ENCODE measurements at regions not wholly inside any gene's neighbourhood (a gene's known extent, or its start where the extent isn't known, plus 50 kb on each side); places are given as distances from the start of the nearest gene placed in this dataset.
"Not testable (repeated sequence)": the region's sequence is repeated elsewhere in the genome, so short reads cannot be mapped to it uniquely, and the experiment has no call there.

GRCh38 chr11:116033931-116034553 lies 529.8 kb upstream of the CADM1 start:
- H3K36me3 ChIP-seq (ENCODE audit: insufficient read depth, low read length) = no peaks in the 10 kb centered on the region
- H3K79me2 ChIP-seq (replicated peaks; ENCODE audit: insufficient read depth, low read length) = no peaks in the 10 kb centered on the region
- H3K27me3 ChIP-seq (ENCODE audit: insufficient read depth, low read depth, low read length) = no peaks in the 10 kb centered on the region
- H3K4me2 ChIP-seq (ENCODE audit: low read length) = no peak overlapping the region
- H3K9me2 ChIP-seq (ENCODE audit: insufficient read depth, low read length) = no peaks in the 10 kb centered on the region
- TF ChIP-seq, protein P1, sequence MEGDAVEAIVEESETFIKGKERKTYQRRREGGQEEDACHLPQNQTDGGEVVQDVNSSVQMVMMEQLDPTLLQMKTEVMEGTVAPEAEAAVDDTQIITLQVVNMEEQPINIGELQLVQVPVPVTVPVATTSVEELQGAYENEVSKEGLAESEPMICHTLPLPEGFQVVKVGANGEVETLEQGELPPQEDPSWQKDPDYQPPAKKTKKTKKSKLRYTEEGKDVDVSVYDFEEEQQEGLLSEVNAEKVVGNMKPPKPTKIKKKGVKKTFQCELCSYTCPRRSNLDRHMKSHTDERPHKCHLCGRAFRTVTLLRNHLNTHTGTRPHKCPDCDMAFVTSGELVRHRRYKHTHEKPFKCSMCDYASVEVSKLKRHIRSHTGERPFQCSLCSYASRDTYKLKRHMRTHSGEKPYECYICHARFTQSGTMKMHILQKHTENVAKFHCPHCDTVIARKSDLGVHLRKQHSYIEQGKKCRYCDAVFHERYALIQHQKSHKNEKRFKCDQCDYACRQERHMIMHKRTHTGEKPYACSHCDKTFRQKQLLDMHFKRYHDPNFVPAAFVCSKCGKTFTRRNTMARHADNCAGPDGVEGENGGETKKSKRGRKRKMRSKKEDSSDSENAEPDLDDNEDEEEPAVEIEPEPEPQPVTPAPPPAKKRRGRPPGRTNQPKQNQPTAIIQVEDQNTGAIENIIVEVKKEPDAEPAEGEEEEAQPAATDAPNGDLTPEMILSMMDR (IDR thresholded peaks at IDR 0.05; ENCODE audit: poor library complexity, severe bottlenecking) = no peak
- TF ChIP-seq, protein P2, sequence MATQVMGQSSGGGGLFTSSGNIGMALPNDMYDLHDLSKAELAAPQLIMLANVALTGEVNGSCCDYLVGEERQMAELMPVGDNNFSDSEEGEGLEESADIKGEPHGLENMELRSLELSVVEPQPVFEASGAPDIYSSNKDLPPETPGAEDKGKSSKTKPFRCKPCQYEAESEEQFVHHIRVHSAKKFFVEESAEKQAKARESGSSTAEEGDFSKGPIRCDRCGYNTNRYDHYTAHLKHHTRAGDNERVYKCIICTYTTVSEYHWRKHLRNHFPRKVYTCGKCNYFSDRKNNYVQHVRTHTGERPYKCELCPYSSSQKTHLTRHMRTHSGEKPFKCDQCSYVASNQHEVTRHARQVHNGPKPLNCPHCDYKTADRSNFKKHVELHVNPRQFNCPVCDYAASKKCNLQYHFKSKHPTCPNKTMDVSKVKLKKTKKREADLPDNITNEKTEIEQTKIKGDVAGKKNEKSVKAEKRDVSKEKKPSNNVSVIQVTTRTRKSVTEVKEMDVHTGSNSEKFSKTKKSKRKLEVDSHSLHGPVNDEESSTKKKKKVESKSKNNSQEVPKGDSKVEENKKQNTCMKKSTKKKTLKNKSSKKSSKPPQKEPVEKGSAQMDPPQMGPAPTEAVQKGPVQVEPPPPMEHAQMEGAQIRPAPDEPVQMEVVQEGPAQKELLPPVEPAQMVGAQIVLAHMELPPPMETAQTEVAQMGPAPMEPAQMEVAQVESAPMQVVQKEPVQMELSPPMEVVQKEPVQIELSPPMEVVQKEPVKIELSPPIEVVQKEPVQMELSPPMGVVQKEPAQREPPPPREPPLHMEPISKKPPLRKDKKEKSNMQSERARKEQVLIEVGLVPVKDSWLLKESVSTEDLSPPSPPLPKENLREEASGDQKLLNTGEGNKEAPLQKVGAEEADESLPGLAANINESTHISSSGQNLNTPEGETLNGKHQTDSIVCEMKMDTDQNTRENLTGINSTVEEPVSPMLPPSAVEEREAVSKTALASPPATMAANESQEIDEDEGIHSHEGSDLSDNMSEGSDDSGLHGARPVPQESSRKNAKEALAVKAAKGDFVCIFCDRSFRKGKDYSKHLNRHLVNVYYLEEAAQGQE (IDR thresholded peaks at IDR 0.05; ENCODE audit: borderline replicate concordance) = no peak
- TF ChIP-seq POLR2AphosphoS5 (IDR thresholded peaks at IDR 0.05) (no peak), MXI1 (conservative IDR thresholded peaks at IDR 0.05; ENCODE audit: poor library complexity, severe bottlenecking) (no peak), SMC3 (conservative IDR thresholded peaks at IDR 0.05; ENCODE audit: poor library complexity) (no peak), EP300 (conservative IDR thresholded peaks at IDR 0.05; ENCODE audit: poor library complexity, severe bottlenecking) (no peak), EZH2 (IDR thresholded peaks at IDR 0.05; ENCODE audit: borderline replicate concordance, insufficient read depth, low read length, poor library complexity, severe bottlenecking) (no peak), TAF1 (IDR thresholded peaks at IDR 0.05; ENCODE audit: low read depth) (no peak), RAD21 (conservative IDR thresholded peaks at IDR 0.05) (no peak)
- H3K9ac ChIP-seq (ENCODE audit: low read length) = no peak overlapping the region
- H2AFZ ChIP-seq (ENCODE audit: low read depth, low read length) = no peak overlapping the region
- no peak overlapping the region for H3K4me3 ChIP-seq (ENCODE audit: low read length)
- peak overlapping the region; percentile 23 for H3K27ac ChIP-seq (ENCODE audit: low read length)
- no peaks in the 10 kb centered on the region for H4K20me1 ChIP-seq (ENCODE audit: insufficient read depth)
- H3K9me3 ChIP-seq (ENCODE audit: low read length) = no peaks in the 10 kb centered on the region
- H3F3A ChIP-seq (ENCODE audit: insufficient read depth, low read length, poor library complexity, severe bottlenecking) = no peaks in the 10 kb centered on the region

DNA sequence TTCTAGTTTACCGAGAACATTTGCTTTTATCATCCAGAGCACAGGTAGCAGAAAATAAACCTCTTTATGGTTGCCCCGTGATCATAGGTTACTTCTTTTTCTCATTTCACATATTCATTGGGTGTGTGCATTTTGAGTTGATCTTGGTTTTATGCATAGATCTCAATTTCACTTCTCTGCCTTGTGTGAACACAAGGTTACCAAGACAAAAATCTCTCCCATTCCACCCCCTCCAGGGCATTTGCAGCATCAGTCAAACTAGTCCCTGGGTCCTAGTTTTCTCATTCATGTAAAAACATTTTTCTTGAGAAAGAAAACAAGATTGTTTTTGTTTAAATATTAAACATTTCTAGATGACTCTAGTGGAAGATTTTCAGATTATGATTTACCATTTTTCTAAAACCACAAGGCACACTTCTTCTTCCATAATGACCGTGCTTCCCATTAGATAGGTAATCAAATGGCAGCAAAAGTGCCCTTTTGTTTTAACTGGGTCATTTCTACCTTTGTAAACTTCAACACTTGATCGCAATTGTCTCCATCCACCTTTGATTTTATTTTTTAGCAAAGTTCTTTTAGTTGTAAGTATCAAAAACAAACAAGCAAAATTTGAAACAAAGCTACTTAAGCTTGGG lies 526.6 kb upstream of the CADM1 start:
- Histone ChIP-seq H3K27ac (ENCODE audit: low read length) (no peak overlapping the region), H3K9ac (ENCODE audit: low read length) (no peak overlapping the region), H3K4me3 (ENCODE audit: low read length) (no peak overlapping the region), H3K79me2 (replicated peaks; ENCODE audit: insufficient read depth, low read length) (no peaks in the 10 kb centered on the region), H3K36me3 (ENCODE audit: insufficient read depth, low read length) (no peaks in the 10 kb centered on the region), H3K4me2 (ENCODE audit: low read length) (no peak overlapping the region), H3F3A (ENCODE audit: insufficient read depth, low read length, poor library complexity, severe bottlenecking) (no peaks in the 10 kb centered on the region), H2AFZ (ENCODE audit: low read depth, low read length) (no peak overlapping the region), H4K20me1 (ENCODE audit: insufficient read depth) (no peaks in the 10 kb centered on the region), H3K27me3 (ENCODE audit: insufficient read depth, low read depth, low read length) (no peaks in the 10 kb centered on the region), H3K9me2 (ENCODE audit: insufficient read depth, low read length) (no peaks in the 10 kb centered on the region), H3K9me3 (ENCODE audit: low read length) (no peaks in the 10 kb centered on the region)
- TF ChIP-seq TAF1 (IDR thresholded peaks at IDR 0.05; ENCODE audit: low read depth) (no peak), MXI1 (conservative IDR thresholded peaks at IDR 0.05; ENCODE audit: poor library complexity, severe bottlenecking) (no peak), RAD21 (conservative IDR thresholded peaks at IDR 0.05) (no peak), EP300 (conservative IDR thresholded peaks at IDR 0.05; ENCODE audit: poor library complexity, severe bottlenecking) (no peak), POLR2AphosphoS5 (IDR thresholded peaks at IDR 0.05) (no peak), EZH2 (IDR thresholded peaks at IDR 0.05; ENCODE audit: borderline replicate concordance, insufficient read depth, low read length, poor library complexity, severe bottlenecking) (no peak), SMC3 (conservative IDR thresholded peaks at IDR 0.05; ENCODE audit: poor library complexity) (no peak)
- TF ChIP-seq, protein P1 (IDR thresholded peaks at IDR 0.05; ENCODE audit: poor library complexity, severe bottlenecking) = no peak
- TF ChIP-seq, protein P2 (IDR thresholded peaks at IDR 0.05; ENCODE audit: borderline replicate concordance) = no peak

DNA sequence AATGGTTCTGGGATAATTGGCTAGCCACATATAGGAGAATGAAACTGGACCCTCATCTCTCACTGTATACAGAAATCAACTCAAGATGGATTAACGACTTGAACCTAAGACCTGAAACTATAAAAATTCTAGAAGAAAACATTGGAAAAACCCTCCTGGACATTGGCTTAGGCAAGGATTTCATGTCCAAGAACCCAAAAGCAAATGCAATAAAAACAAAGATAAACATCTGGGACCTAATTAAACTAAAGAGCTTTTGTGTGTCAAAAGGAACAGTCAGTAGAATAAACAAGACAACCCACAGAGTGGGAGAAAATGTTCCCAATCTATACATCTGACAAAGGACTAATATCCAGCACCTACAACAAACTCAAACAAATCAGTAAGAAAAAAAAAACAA lies 524.3 kb upstream of the CADM1 start:
- H3K27me3 ChIP-seq (ENCODE audit: insufficient read depth, low read depth, low read length); H3K27ac ChIP-seq (ENCODE audit: low read length); H4K20me1 ChIP-seq (ENCODE audit: insufficient read depth); H2AFZ ChIP-seq (ENCODE audit: low read depth, low read length); H3K4me3 ChIP-seq (ENCODE audit: low read length); H3K79me2 ChIP-seq (replicated peaks; ENCODE audit: insufficient read depth, low read length); H3K9me2 ChIP-seq (ENCODE audit: insufficient read depth, low read length); H3K4me2 ChIP-seq (ENCODE audit: low read length); H3K9me3 ChIP-seq (ENCODE audit: low read length); H3K9ac ChIP-seq (ENCODE audit: low read length); H3F3A ChIP-seq (ENCODE audit: insufficient read depth, low read length, poor library complexity, severe bottlenecking); H3K36me3 ChIP-seq (ENCODE audit: insufficient read depth, low read length): not testable (repeated sequence)

Data from neural cell (in vitro differentiated cells).